Type B pancreatic cell (in vitro differentiated cells): ENCODE measurements at regions not wholly inside any gene's neighbourhood (a gene's known extent, or its start where the extent isn't known, plus 50 kb on each side); places are given as distances from the start of the nearest gene placed in this dataset.

ENCODE experiments used
- DNase-seq: peaks from one replicate; pipeline ENCODE4 v3.0.0; 2021; ENCODE audit warnings: mixed read lengths; ENCODE audit not compliant: unreplicated experiment; ENCODE audit errors: extremely low spot score
- H3K27ac Mint-ChIP-seq: 2 replicates; pipeline ENCODE4 v1.8.0; 2021; ENCODE audit warnings: mild to moderate bottlenecking, mixed read lengths
- H3K27me3 Mint-ChIP-seq: 2 replicates; pipeline ENCODE4 v1.8.0; 2021; ENCODE audit warnings: mixed read lengths
- H3K36me3 Mint-ChIP-seq: 2 replicates; pipeline ENCODE4 v1.8.0; 2021; ENCODE audit warnings: mixed read lengths
- H3K4me1 Mint-ChIP-seq: one replicate; pipeline ENCODE4 v1.8.0; 2021; ENCODE audit warnings: mixed read lengths; ENCODE audit not compliant: unreplicated experiment
- H3K4me3 Mint-ChIP-seq: 2 replicates; pipeline ENCODE4 v1.8.0; 2021; ENCODE audit warnings: mild to moderate bottlenecking, mixed read lengths
- H3K9me3 Mint-ChIP-seq: 2 replicates; pipeline ENCODE4 v1.8.0; 2021; ENCODE audit warnings: mixed read lengths
- CTCF ChIP-seq: fragments of 200-600 bp; sonication (generic); conservative IDR thresholded peaks from 2 replicates; pipeline ENCODE4 v1.5.0; 2021; ENCODE audit warnings: antibody characterized with exemption, mild to moderate bottlenecking

GRCh38 chr2:147165697-147166382 is 679.0 kb upstream of the ACVR2A start:
- Mint-ChIP-seq H3K27ac (no peak overlapping the region), H3K9me3 (no peaks in the 10 kb centered on the region), H3K4me1 (no peaks in the 10 kb centered on the region), H3K36me3 (no peaks in the 10 kb centered on the region), H3K27me3 (no peaks in the 10 kb centered on the region), H3K4me3 (no peak overlapping the region)
- DNase-seq: no peak
- TF ChIP-seq CTCF: no peak

GRCh38 chr2:147164563-147164962 is 680.3 kb upstream of the ACVR2A start:
- no peaks in the 10 kb centered on the region for H3K9me3 Mint-ChIP-seq
- no peak overlapping the region for H3K4me3 Mint-ChIP-seq
- H3K27ac Mint-ChIP-seq: no peak overlapping the region
- H3K27me3 Mint-ChIP-seq: no peaks in the 10 kb centered on the region
- no peak for DNase-seq
- H3K4me1 Mint-ChIP-seq: no peaks in the 10 kb centered on the region
- TF ChIP-seq CTCF: no peak
- no peaks in the 10 kb centered on the region for H3K36me3 Mint-ChIP-seq

- H3K4me1 Mint-ChIP-seq: no peaks in the 10 kb centered on the region
- H3K27ac Mint-ChIP-seq: no peak overlapping the region
- no peaks in the 10 kb centered on the region for H3K36me3 Mint-ChIP-seq
- TF ChIP-seq CTCF: no peak
- no peak overlapping the region for H3K4me3 Mint-ChIP-seq
- no peak for DNase-seq
- no peaks in the 10 kb centered on the region for H3K9me3 Mint-ChIP-seq
- no peaks in the 10 kb centered on the region for H3K27me3 Mint-ChIP-seq
Observed at GRCh38 chr2:147161746-147162145, 683.1 kb upstream of the ACVR2A start.

- no peaks in the 10 kb centered on the region for H3K27me3 Mint-ChIP-seq
- no peaks in the 10 kb centered on the region for H3K36me3 Mint-ChIP-seq
- no peaks in the 10 kb centered on the region for H3K9me3 Mint-ChIP-seq
Observed at GRCh38 chr2:147156970-147157369, 687.9 kb upstream of the ACVR2A start.

GRCh38 chr2:147150241-147150635 is 694.6 kb upstream of the ACVR2A start:
- Mint-ChIP-seq H3K4me1 (no peaks in the 10 kb centered on the region), H3K27ac (no peak overlapping the region), H3K9me3 (peaks cover 4% of the 10 kb centered on the region), H3K27me3 (no peaks in the 10 kb centered on the region), H3K4me3 (no peak overlapping the region), H3K36me3 (no peaks in the 10 kb centered on the region)
- no peak for DNase-seq
- no peak for TF ChIP-seq CTCF

More at GRCh38 chr2:147156970-147157369, 687.9 kb upstream of the ACVR2A start:
- Mint-ChIP-seq H3K27ac (no peak overlapping the region), H3K4me1 (no peaks in the 10 kb centered on the region), H3K4me3 (no peak overlapping the region)
- no peak for TF ChIP-seq CTCF
- no peak for DNase-seq
